ENCODE measurements at regions not wholly inside any gene's neighbourhood (a gene's known extent, or its start where the extent isn't known, plus 50 kb on each side); places are given as distances from the start of the nearest gene placed in this dataset.
"Not testable (repeated sequence)": the region's sequence is repeated elsewhere in the genome, so short reads cannot be mapped to it uniquely, and the experiment has no call there.

- H3K27ac ChIP-seq (ENCODE audit: low read depth in 1 of 2, low read length in 1 of 2); H3K36me3 ChIP-seq (ENCODE audit: control insufficient read depth in 2 of 2, insufficient read depth in 2 of 2, low read length in 1 of 2); H3K9me3 ChIP-seq (ENCODE audit: control insufficient read depth in 2 of 2, insufficient read depth in 1 of 2, low read length in 1 of 2); H3K27me3 ChIP-seq (ENCODE audit: control insufficient read depth in 2 of 2, insufficient read depth in 1 of 2, low read length in 1 of 2); H3K4me3 ChIP-seq (ENCODE audit: low read length in 2 of 2); H3K4me1 ChIP-seq (ENCODE audit: control insufficient read depth in 2 of 2, insufficient read depth in 2 of 2, low read length in 2 of 2); DNase-seq (ENCODE audit: low read depth in 6 of 9, low spot score in 9 of 9): not testable (repeated sequence)
- 86% methylated on average over 8 of the region's 8 CpGs for WGBS
Observed at GRCh38 chr15:24145070-24145469, 458.0 kb upstream of the NDN start.

GRCh38 chr15:24146251-24146650 lies 459.1 kb upstream of the NDN start:
- H3K36me3 ChIP-seq (ENCODE audit: control insufficient read depth in 2 of 2, insufficient read depth in 2 of 2, low read length in 1 of 2), result no peaks in the 10 kb centered on the region
- H3K4me3 ChIP-seq (ENCODE audit: low read length in 2 of 2), result no peak overlapping the region
- DNase-seq (ENCODE audit: low read depth in 6 of 9, low spot score in 9 of 9), result no peak
- no peaks in the 10 kb centered on the region for H3K27me3 ChIP-seq (ENCODE audit: control insufficient read depth in 2 of 2, insufficient read depth in 1 of 2, low read length in 1 of 2)
- no peaks in the 10 kb centered on the region for H3K4me1 ChIP-seq (ENCODE audit: control insufficient read depth in 2 of 2, insufficient read depth in 2 of 2, low read length in 2 of 2)
- 64% methylated on average over 2 of the region's 2 CpGs for WGBS
- no peaks in the 10 kb centered on the region for H3K9me3 ChIP-seq (ENCODE audit: control insufficient read depth in 2 of 2, insufficient read depth in 1 of 2, low read length in 1 of 2)
- no peak overlapping the region for H3K27ac ChIP-seq (ENCODE audit: low read depth in 1 of 2, low read length in 1 of 2)

- DNase-seq (ENCODE audit: low read depth in 6 of 9, low spot score in 9 of 9), result no peak
- no peak overlapping the region for H3K4me3 ChIP-seq (ENCODE audit: low read length in 2 of 2)
- H3K36me3 ChIP-seq (ENCODE audit: control insufficient read depth in 2 of 2, insufficient read depth in 2 of 2, low read length in 1 of 2), result no peaks in the 10 kb centered on the region
- WGBS, result 92% methylated on average over 2 of the region's 2 CpGs
- H3K4me1 ChIP-seq (ENCODE audit: control insufficient read depth in 2 of 2, insufficient read depth in 2 of 2, low read length in 2 of 2), result no peaks in the 10 kb centered on the region
- H3K9me3 ChIP-seq (ENCODE audit: control insufficient read depth in 2 of 2, insufficient read depth in 1 of 2, low read length in 1 of 2), result no peaks in the 10 kb centered on the region
- H3K27me3 ChIP-seq (ENCODE audit: control insufficient read depth in 2 of 2, insufficient read depth in 1 of 2, low read length in 1 of 2), result no peaks in the 10 kb centered on the region
- no peak overlapping the region for H3K27ac ChIP-seq (ENCODE audit: low read depth in 1 of 2, low read length in 1 of 2)
Observed at GRCh38 chr15:24150542-24150941, 463.4 kb upstream of the NDN start.

- not testable (repeated sequence) for H3K4me3 ChIP-seq (ENCODE audit: low read length in 2 of 2); H3K36me3 ChIP-seq (ENCODE audit: control insufficient read depth in 2 of 2, insufficient read depth in 2 of 2, low read length in 1 of 2); DNase-seq (ENCODE audit: low read depth in 6 of 9, low spot score in 9 of 9); H3K27me3 ChIP-seq (ENCODE audit: control insufficient read depth in 2 of 2, insufficient read depth in 1 of 2, low read length in 1 of 2); H3K9me3 ChIP-seq (ENCODE audit: control insufficient read depth in 2 of 2, insufficient read depth in 1 of 2, low read length in 1 of 2); H3K27ac ChIP-seq (ENCODE audit: low read depth in 1 of 2, low read length in 1 of 2); H3K4me1 ChIP-seq (ENCODE audit: control insufficient read depth in 2 of 2, insufficient read depth in 2 of 2, low read length in 2 of 2)
- 81% methylated on average over 1 of the region's 1 CpG for WGBS
Observed at GRCh38 chr15:24158306-24158705, 471.2 kb upstream of the NDN start.

GRCh38 chr15:24165512-24165911 lies 478.4 kb upstream of the NDN start:
- not testable (repeated sequence) for H3K9me3 ChIP-seq (ENCODE audit: control insufficient read depth in 2 of 2, insufficient read depth in 1 of 2, low read length in 1 of 2); DNase-seq (ENCODE audit: low read depth in 6 of 9, low spot score in 9 of 9); H3K27me3 ChIP-seq (ENCODE audit: control insufficient read depth in 2 of 2, insufficient read depth in 1 of 2, low read length in 1 of 2); H3K27ac ChIP-seq (ENCODE audit: low read depth in 1 of 2, low read length in 1 of 2); H3K36me3 ChIP-seq (ENCODE audit: control insufficient read depth in 2 of 2, insufficient read depth in 2 of 2, low read length in 1 of 2); H3K4me3 ChIP-seq (ENCODE audit: low read length in 2 of 2); H3K4me1 ChIP-seq (ENCODE audit: control insufficient read depth in 2 of 2, insufficient read depth in 2 of 2, low read length in 2 of 2)
- WGBS, result 92% methylated on average over 3 of the region's 3 CpGs

- not testable (repeated sequence) for H3K4me3 ChIP-seq (ENCODE audit: low read length in 2 of 2); DNase-seq (ENCODE audit: low read depth in 6 of 9, low spot score in 9 of 9); H3K9me3 ChIP-seq (ENCODE audit: control insufficient read depth in 2 of 2, insufficient read depth in 1 of 2, low read length in 1 of 2); H3K27me3 ChIP-seq (ENCODE audit: control insufficient read depth in 2 of 2, insufficient read depth in 1 of 2, low read length in 1 of 2); H3K4me1 ChIP-seq (ENCODE audit: control insufficient read depth in 2 of 2, insufficient read depth in 2 of 2, low read length in 2 of 2); H3K36me3 ChIP-seq (ENCODE audit: control insufficient read depth in 2 of 2, insufficient read depth in 2 of 2, low read length in 1 of 2); H3K27ac ChIP-seq (ENCODE audit: low read depth in 1 of 2, low read length in 1 of 2)
- 51% methylated on average over 2 of the region's 2 CpGs for WGBS
Observed at GRCh38 chr15:24202297-24202696, 473.3 kb upstream of the NPAP1 start.

- H3K36me3 ChIP-seq (ENCODE audit: control insufficient read depth in 2 of 2, insufficient read depth in 2 of 2, low read length in 1 of 2); H3K9me3 ChIP-seq (ENCODE audit: control insufficient read depth in 2 of 2, insufficient read depth in 1 of 2, low read length in 1 of 2); H3K27me3 ChIP-seq (ENCODE audit: control insufficient read depth in 2 of 2, insufficient read depth in 1 of 2, low read length in 1 of 2); H3K27ac ChIP-seq (ENCODE audit: low read depth in 1 of 2, low read length in 1 of 2); H3K4me1 ChIP-seq (ENCODE audit: control insufficient read depth in 2 of 2, insufficient read depth in 2 of 2, low read length in 2 of 2); H3K4me3 ChIP-seq (ENCODE audit: low read length in 2 of 2); DNase-seq (ENCODE audit: low read depth in 6 of 9, low spot score in 9 of 9): not testable (repeated sequence)
- WGBS, result 82% methylated on average over 6 of the region's 6 CpGs
Observed at GRCh38 chr15:24211742-24212476, 463.7 kb upstream of the NPAP1 start.

- H3K4me3 ChIP-seq (ENCODE audit: low read length in 2 of 2), result no peak overlapping the region
- H3K27ac ChIP-seq (ENCODE audit: low read depth in 1 of 2, low read length in 1 of 2), result no peak overlapping the region
- no peaks in the 10 kb centered on the region for H3K36me3 ChIP-seq (ENCODE audit: control insufficient read depth in 2 of 2, insufficient read depth in 2 of 2, low read length in 1 of 2)
- H3K27me3 ChIP-seq (ENCODE audit: control insufficient read depth in 2 of 2, insufficient read depth in 1 of 2, low read length in 1 of 2), result no peaks in the 10 kb centered on the region
- no peak for DNase-seq (ENCODE audit: low read depth in 6 of 9, low spot score in 9 of 9)
- H3K9me3 ChIP-seq (ENCODE audit: control insufficient read depth in 2 of 2, insufficient read depth in 1 of 2, low read length in 1 of 2), result no peaks in the 10 kb centered on the region
- 88% methylated on average over 7 of the region's 7 CpGs for WGBS
- no peaks in the 10 kb centered on the region for H3K4me1 ChIP-seq (ENCODE audit: control insufficient read depth in 2 of 2, insufficient read depth in 2 of 2, low read length in 2 of 2)
Observed at GRCh38 chr15:24223739-24224138, 451.8 kb upstream of the NPAP1 start.

GRCh38 chr15:24224161-24224560 lies 451.4 kb upstream of the NPAP1 start:
- Histone ChIP-seq H3K4me3 (ENCODE audit: low read length in 2 of 2) (no peak overlapping the region), H3K4me1 (ENCODE audit: control insufficient read depth in 2 of 2, insufficient read depth in 2 of 2, low read length in 2 of 2) (no peaks in the 10 kb centered on the region), H3K27me3 (ENCODE audit: control insufficient read depth in 2 of 2, insufficient read depth in 1 of 2, low read length in 1 of 2) (no peaks in the 10 kb centered on the region), H3K9me3 (ENCODE audit: control insufficient read depth in 2 of 2, insufficient read depth in 1 of 2, low read length in 1 of 2) (no peaks in the 10 kb centered on the region), H3K27ac (ENCODE audit: low read depth in 1 of 2, low read length in 1 of 2) (no peak overlapping the region), H3K36me3 (ENCODE audit: control insufficient read depth in 2 of 2, insufficient read depth in 2 of 2, low read length in 1 of 2) (no peaks in the 10 kb centered on the region)
- no peak for DNase-seq (ENCODE audit: low read depth in 6 of 9, low spot score in 9 of 9)
- 88% methylated on average over 1 of the region's 1 CpG for WGBS

- H3K27me3 ChIP-seq (ENCODE audit: control insufficient read depth in 2 of 2, insufficient read depth in 1 of 2, low read length in 1 of 2); H3K4me1 ChIP-seq (ENCODE audit: control insufficient read depth in 2 of 2, insufficient read depth in 2 of 2, low read length in 2 of 2); H3K27ac ChIP-seq (ENCODE audit: low read depth in 1 of 2, low read length in 1 of 2); H3K36me3 ChIP-seq (ENCODE audit: control insufficient read depth in 2 of 2, insufficient read depth in 2 of 2, low read length in 1 of 2); H3K4me3 ChIP-seq (ENCODE audit: low read length in 2 of 2); H3K9me3 ChIP-seq (ENCODE audit: control insufficient read depth in 2 of 2, insufficient read depth in 1 of 2, low read length in 1 of 2); DNase-seq (ENCODE audit: low read depth in 6 of 9, low spot score in 9 of 9): not testable (repeated sequence)
- 88% methylated on average over 7 of the region's 7 CpGs for WGBS
Observed at GRCh38 chr15:24228922-24229321, 446.7 kb upstream of the NPAP1 start.
